Posterior cingulate gyrus (tissue), 11 donors: ENCODE measurements at regions not wholly inside any gene's neighbourhood (a gene's known extent, or its start where the extent isn't known, plus 50 kb on each side); places are given as distances from the start of the nearest gene placed in this dataset.

Experiments used
- DNase-seq, 10 donors: peaks; one replicate each; pipeline versions ENCODE4 v3.0.0 to v3.0.0-alpha.2; 2020 to 2021; ENCODE audit warnings: mixed read lengths in 3 of 10
- intact Hi-C: fragments of 100-400 bp; cut with DNase I; formaldehyde crosslinking; loops from one replicate; pipeline ENCODE4 v1.15.1; 2023

DNA sequence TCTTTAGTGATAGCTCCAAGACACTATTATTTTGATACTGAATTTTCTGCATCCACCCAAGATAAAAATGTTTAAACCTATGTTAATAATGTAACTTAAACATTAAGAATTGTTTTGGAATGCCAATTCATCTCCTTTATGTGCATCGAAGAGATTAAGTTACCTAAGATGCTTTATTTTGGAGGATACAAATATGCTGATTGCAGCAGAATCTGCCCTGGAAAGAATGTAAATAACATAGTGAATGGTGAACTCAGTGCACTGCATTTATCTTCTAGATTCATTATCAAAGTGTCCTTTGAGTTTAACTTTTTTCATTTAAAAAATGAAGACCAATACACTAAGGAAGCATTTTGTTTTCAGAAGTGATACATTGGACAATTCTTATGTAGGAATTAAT, 757.2 kb downstream of the MRPL39 start:
- intact Hi-C loops, result no loop called here
- DNase-seq, result no peak

DNA sequence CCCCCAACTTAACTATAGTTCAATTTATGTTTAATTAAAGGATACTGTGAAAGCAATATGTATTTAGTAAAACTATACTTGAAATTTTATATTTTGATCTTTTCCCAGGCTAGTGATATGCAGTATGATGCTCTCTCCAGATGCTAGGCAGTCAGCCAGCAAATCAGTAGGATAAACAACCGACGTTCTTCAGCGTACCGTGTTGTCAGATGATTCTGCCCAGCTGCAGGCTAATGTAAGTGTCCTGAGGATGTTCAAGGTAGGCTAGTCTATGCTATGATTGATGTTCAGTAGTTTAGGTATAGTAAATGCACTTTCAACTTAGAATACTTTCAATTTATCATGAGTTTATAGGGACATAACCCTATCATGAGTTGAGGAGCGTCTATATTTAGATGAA, 762.6 kb downstream of the MRPL39 start:
- no peak for DNase-seq
- intact Hi-C loops, result no loop called here

DNA sequence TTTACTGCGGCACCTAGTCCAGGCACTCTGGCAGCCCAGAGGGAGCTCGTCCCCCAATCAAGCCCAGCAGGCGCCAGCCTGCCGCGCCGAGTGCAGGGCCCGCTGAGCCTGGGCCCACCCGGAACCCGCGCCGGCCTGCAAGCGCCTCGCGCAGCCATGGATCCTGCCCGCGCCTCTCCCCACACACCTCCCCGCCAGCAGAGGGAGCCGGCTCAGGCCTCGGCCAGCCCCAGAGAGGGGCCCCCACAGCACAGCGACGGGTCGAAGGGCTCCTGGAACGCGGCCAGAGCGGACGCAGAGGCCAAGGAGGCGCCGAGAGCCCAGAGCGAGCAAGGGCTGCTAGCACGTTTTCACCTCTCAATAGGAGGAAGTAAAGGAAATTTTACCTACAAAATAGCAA, 767.0 kb downstream of the MRPL39 start:
- intact Hi-C loops, result no loop called here
- peak in 3 of 10 donors; percentile 51 to 78 (median 60) for DNase-seq

DNA sequence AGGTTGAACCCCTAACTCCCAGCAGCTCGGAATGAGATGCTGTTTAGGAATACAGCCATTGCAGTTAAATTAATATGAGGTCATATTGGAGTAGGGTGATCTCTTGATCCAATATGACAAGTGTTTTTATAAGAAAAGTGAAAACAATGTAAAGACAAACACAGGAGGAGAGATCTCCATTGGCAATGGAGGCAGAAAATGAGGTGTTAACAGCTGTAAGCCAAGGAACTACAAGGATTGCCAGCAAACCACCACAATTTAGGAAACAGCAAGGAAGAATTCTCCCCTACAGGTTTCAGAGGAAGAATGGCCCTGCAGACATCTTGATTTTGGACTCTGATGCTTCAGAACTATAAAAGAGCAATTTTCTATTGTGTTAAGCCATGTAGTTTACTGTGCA, 774.3 kb downstream of the MRPL39 start:
- intact Hi-C loops, result no loop called here
- DNase-seq, result no peak

DNA sequence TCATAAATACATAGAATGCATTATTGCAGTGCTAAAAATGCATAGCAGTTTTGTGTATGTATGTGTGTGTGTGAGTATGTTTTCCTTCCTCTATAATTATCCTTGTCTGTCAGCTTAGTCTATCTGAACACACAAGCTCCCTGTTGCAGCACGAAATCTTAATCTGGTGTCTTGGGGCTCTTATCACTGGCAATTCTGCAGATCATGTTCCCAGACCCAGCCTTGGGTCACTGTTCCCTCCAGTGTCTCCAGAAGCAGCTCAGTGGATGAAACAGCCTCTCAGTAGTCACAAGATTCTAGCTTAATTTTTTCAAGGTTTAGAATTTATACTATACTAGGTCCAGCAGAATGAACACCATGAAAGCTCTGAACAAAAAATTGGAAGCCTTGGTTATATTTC, 777.9 kb downstream of the MRPL39 start:
- no peak for DNase-seq
- intact Hi-C loops, result no loop called here

DNA sequence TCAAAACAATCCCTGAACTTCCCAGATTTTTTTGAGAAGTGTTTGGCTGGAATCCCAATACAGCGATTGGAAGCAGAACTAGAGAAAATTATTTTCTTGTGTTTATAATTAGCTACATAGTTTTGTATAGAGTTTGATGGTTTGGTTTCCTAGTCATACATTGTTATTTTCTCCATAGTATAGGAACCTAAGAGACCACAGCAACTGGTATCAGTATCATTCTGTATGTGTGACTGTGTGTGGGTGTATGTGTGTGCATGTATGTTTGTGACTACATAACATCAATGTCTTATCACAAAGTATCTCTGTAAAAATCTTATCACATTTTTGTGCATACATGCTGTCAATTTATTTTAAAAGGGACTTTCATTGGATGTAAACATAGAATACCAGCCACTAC, 780.5 kb downstream of the MRPL39 start:
- DNase-seq, result no peak
- intact Hi-C loops, result no loop called here

DNA sequence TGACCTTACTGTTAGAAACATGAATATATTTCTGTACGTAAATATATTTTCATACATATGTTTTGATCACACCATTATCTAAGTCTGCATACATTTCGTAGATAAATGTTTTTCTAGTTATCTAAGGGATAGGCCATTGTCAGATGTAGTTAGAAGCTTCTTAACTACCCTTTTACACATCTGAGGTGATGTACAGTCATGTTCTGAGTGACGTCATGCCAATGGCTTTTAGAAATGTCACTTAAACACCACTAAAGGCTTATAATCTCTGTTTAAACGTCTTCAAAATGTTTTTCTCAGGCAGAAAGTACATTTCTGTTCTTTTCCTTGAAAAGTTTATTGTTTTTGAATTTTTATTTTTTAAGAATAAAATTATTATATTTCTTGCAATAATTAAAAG, 781.9 kb downstream of the MRPL39 start:
- DNase-seq, result no peak
- intact Hi-C loops, result no loop called here

DNA sequence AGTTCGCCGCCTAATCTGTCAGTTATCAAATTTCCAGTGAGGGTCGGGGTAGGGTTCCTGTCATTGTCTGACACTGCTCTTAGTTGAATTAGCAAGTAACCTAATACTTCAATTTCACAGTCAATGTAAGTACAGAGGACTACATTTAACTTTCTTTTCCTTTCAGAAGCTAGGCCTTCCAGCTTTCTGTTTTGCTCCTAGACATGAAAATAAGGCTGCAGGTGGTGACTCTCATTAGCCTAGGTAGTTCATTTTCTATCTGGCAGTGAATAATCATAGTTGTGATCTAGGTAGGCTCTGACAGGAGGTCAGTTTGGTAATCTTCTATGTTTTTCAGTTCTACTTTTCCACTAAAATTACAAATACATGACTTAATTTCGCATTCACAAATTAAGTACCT, 783.1 kb downstream of the MRPL39 start:
- intact Hi-C loops, result no loop called here
- no peak for DNase-seq

DNA sequence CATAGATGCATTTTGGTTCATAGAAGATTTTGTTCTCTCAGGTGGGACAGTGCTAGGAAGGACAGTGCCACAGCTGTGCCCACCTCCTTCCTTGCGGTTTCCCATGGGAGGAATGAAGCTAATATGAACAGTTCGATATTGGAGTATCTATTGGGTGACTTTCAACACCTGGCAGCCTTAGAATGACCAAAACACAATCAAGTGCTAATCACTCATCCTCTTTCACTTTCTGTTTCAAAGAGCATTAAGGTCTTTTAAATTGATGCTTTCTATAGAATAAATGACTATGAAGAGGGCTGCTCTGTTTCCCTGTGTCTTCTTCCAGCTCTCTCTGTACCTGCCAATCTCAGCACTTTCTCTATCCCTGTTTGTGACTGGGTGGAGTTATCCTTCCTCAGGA, 784.0 kb downstream of the MRPL39 start:
- intact Hi-C loops, result no loop called here
- DNase-seq, result no peak

DNA sequence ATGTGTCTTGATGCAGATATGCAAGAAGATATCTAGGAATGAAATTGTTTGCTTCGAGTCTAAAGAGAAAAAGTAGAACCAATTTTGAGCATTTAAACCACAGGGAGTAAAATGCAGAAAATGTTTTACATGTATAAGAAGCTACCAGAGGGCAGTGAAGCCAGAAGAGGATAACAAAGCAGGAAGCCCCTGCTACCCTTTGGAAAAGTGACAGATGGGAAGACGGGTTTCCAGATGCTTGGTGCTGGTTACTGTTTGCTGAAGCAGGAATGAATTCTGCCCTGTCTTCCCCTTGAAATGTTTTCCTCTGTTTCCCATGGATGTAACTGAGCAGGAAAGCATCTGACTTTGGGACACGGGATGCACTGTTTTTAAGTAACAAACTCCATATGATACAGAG, 822.2 kb downstream of the MRPL39 start:
- no peak for DNase-seq
- intact Hi-C loops, result no loop called here

DNA sequence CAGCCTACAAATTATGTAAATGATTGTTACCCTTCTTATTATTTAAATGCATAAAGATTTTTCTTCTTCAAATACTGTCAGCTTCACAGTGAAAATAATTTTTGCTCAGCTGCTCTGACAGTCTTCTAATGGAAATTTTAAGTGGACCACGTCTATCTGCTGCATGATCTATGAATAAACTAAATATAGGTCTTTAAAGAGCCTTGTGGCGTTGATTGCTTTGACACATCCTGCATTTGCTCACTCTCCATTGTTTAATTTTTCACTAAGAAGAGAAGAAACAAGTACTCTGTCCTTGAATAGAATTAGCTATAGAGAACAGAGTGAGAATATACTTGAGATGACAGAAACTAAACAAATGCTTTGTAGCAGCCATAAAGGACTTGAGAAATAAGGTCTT, 826.1 kb downstream of the MRPL39 start:
- DNase-seq, result no peak
- intact Hi-C loops, result no loop called here

DNA sequence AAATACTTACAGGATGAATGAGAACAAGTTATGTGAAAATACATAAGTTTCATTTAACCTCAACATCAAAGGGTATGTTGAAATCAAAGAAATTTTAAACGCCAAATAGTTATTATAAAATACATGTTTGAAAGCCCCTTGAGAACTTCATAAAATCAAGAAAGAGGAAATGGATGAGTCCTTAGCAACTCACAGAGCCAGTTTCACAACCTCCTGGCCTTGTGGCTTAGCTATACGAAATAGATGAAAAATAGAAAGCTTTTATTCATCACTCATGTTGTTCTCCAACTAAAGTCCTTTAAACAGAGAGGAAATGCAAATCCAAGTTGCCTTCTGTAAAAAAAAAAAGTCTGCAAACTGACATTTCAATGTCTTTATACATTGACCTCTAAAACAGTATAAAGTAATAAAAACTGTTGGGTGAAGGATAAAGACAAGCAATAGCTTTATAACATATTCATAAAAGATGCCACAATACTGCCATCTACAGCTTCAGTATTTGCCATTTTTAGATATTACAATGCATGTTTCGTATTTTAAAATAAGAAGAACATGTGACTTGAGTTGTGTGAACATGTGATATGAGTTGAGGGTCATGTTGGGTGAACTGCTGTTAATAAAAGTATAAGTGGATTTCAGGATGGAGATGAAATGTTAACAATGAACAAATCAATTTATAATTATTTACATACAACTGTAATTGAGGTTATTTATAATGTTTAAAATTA, 847.8 kb downstream of the MRPL39 start:
- intact Hi-C loops, result no loop called here
- no peak for DNase-seq

DNA sequence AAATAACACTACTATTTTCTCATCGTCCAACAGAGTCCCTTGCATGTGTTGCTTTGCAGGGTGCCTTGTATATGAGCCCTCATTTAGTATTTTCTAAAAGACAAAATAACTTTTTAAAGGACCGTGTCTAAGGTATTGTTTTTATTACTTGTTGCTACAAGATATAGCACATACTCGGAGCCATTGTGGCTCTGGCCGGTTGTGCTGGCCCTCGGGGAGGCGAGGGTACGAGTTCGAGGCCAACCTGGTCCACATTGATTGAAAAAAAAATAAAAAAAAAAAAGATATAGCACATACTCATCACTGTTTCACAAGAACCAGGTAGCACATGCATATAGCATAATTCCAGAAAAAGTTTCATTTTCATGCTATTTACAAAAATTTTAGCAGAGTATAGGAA, 869.2 kb downstream of the MRPL39 start:
- intact Hi-C loops, result no loop called here
- DNase-seq, result peak in 2 of 10 donors; percentile 54 to 61

DNA sequence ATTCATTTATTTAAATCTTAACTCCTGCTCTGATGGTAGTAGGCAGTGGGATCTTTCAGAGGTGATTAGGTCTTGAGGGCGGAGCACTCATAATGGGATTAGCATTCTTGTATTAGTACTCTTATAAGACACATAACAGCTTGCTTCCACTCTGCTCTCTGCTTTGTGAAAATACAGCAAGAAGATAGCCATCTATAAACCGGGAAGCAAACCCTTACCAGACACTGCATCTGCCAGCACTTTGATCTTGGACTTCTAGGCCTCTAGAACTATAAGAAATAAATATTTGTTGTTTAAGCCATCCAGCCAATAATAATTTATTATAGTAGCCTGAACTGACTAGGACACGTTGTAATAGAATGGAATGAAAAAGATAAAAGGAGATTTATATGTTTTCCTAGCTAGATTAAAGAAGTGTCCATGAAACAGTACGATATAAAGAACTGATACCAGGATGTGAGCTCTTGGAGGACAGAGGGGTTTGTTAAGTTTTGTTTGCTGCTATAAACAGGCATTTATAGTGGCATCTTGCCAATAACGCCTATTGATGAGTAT, 869.9 kb downstream of the MRPL39 start:
- no peak for DNase-seq
- intact Hi-C loops, result no loop called here

DNA sequence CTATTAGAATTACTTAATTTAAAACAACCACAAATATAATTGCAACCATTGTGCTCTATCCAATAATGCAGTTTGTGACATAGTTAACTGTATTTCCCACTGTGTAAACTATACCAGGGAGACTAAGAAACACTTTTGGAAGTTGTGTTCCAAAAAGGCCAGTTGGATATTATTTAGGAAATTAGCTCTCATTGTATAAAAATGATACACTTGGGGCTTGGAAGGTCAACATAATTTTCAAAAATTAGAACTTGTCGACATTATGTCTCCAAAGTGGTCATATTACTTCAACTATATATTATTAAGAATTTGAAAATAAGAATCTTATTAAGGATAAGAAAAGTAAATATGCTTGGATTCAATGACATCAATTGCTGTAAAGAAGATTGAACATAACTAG, 876.6 kb downstream of the MRPL39 start:
- intact Hi-C loops, result no loop called here
- no peak for DNase-seq

DNA sequence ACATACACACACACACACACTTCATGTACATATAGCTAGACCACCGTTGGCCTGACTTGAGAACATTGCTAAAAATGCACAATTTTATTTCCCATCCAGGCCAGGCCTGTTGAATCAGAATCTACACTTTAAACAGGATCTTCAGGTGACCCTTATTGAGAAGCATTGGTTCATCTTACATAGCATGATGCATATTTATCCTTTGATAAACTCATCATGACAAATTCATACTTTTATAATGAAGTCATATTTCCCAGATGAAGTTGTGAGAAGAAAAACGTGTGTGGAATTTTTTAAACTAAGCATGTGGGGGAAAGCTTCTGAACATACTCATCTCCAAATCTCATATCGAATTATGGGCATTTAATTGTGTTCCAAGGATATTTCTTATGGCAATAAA, 877.7 kb downstream of the MRPL39 start:
- DNase-seq, result no peak
- intact Hi-C loops, result no loop called here

DNA sequence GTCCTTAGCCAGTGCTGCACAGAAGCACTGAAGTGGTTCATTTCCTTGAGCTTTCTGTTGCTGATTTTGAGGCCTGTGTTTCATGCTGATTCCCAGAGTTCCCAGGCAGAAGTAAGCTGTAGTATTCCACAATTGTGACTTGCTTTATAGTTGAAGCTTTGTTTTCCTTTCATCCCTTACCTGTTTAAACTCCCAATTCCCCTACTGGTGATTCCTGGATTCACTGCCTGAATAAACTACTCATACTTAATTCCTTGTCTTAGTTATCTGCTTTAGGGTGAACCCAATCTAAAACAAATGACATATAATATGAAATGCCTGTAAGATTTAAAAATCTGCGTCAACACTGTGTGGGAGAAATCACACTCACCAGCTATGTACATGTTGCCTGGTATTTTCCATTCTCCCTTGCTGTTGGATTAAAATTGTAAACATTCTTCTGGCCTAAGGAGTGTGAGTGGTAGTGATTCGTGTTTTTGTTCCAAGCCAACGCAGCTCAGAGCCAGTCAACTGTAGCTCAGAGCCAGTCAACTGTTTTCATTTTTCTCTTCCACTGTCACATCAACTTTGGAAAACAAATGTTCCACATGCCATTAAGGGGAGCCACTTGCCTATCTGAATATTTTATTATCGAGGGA, 879.4 kb downstream of the MRPL39 start:
- intact Hi-C loops, result no loop called here

DNA sequence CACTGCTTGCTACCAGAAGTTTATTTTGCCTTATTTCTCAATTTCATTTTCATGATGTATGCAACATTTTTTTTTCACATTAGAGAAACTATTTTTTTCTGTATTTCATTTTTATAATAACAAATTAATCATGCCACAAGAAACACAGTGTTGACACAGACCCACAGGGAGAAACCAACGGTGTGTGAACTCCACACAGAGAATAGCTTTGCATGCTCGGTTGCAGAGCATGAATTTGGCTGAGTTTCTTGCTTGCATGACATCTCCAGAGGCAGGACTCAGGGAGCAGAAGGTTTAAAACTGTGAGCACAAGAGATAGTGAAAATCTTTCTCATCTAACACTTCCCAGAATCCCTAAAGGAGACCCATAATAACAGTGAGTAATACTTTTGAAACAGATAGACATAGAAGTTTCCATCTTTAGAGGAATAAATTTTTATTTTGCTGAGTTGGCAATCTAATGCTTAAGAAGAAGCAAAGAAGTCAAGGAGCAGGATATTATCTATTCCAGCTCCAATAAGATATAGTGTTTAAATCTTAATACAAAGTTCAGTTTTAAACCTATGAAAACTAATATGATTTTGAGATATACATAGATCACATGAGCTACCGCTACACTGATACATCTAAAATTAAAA, 890.9 kb downstream of the MRPL39 start:
- intact Hi-C loops, result no loop called here
- DNase-seq, result no peak

More for the DNA sequence above, 879.4 kb downstream of the MRPL39 start:
- no peak for DNase-seq

DNA sequence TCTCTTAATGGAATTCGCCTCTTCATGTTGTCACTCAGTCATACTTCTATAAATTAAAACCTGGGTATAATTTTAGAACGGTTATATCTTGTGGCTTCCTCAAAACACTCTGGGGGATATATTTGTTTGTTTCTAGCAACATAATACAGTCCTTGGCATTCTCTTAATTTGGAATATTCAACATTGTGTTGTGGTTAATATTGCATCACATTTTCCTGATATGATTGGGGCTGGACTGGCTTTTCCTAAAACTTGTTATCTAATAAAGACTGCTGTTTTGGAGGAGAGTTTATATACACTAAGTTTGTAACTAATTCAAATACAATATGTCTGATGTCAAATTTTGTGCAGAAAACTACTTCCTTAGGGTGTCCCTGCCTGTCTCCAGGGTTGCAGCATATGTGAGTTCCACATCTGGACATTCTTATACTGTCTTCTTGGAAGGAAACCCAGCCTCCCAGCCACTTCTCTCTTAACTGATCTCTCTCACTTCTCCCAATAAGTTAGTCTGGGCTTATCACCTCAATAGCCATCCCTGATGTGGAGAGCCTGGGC, 892.6 kb downstream of the MRPL39 start:
- DNase-seq, result no peak
- intact Hi-C loops, result no loop called here

DNA sequence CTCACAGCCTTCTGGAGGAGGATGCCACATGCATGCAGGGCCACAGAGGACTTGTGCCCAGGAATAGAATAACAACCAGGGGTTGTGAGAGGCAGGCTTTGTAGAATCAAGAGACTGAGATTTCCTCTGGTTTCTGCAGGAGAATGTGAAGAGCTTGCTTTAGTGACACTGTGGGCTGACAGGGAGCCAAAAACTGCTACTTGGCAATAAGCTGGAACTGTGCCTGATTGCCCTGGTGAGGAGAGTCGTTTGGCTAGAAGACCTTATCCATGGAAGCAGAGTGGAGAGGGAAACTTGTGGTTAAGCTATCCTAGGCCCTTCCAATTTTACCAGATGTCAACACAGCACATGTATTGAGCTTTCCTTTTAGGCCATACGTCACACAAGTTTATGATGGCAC, 902.1 kb downstream of the MRPL39 start:
- intact Hi-C loops, result no loop called here
- no peak for DNase-seq

DNA sequence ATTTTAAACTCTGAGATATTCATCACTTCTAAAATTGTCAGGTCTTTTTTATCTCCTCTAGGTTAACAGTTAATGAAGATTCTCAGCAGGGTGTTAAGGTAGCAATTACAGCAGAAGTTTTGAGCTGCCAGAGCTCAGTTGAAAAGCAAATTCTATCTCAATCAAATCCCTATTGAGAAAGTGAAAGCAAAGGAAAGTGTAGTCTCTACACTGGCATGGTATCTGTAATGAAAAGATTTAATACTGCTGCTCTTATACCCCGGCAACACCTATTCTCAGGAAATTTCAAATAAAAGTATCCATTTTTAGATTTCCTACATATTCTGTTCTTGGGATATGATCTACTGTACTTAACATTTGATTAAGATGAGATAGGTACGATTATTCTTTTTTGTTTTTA, 913.5 kb downstream of the MRPL39 start:
- no peak for DNase-seq
- intact Hi-C loops, result no loop called here

DNA sequence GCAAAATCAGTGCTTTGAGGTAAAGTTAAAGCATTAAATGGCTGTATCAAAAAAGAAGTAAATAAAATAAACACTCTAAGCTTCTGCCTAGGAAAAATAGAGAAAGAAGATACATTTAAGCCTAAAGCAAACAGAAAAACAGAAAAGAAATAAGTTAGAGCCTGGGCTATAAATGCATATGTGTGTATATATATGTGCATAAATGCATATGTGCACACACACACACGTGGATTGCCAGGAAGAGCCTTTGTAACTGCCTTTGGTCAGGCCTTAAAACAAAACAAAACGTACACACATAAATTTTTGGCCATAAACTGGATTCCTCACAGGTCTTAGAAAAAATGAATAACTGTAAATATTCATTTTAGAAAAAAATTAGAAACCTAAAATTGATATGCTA, 925.8 kb downstream of the MRPL39 start:
- intact Hi-C loops, result no loop called here
- DNase-seq, result no peak
